GM18870 (cell line): ENCODE measurements at regions not wholly inside any gene's neighbourhood (a gene's known extent, or its start where the extent isn't known, plus 50 kb on each side); places are given as distances from the start of the nearest gene placed in this dataset.

ENCODE experiments used
- ATAC-seq: cut with Tn5 transposase; IDR thresholded peaks from one replicate; pipeline ENCODE4 v1.9.1; 2021; ENCODE audit warnings: moderate library complexity; ENCODE audit not compliant: unreplicated experiment

DNA sequence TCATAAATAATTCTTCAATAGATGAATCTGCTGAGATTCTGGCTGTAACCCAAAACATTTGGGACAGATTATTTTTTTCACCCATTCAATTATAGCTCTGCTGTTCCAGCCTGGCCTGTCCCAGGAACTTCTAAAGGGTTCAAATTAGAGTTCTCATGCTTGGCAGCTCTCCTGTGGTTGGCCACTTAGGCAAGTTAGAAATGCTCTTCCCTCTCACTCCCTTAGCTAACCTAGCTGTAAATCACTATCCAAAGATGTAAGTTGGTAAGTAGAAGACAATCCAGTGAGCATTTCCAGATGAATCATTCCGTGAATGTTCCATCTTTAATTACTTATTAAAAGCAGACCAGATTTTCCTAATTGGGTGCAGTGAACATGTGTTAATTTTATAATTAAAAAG is 760.4 kb upstream of the TBX3 start:
- no peak for ATAC-seq

DNA sequence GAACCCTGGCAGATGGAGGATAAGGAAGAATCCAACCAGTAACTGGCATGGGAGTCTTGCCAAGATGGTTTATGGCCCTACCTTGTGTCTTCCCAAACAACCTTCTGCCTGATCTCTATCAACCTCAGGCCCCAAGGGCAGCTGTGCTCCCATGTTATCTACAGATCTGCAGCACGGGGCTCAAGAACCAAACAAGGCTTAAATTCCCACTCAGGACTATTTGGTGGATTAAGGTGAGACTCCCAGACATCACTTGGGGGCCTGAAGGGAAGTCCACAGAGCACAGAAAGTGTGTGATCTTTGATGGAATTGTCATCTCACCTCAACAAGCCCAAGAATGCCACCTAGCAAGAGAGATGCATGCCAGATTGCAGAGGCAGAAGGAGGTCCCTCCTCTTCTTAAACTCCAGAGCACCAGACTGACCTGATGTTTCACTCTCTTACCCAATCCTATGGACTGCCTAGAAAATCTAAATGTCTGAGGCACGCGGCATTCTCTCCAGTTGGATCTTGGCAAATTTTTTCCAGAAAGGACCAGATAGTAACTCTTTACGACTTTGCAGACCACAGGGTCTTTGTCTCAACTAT is 759.5 kb upstream of the TBX3 start:
- no peak for ATAC-seq

- no peak for ATAC-seq
These were observed 756.5 kb upstream of the TBX3 start for GRCh38 chr12:115440438-115440837.

- ATAC-seq = no peak
These were observed 755.1 kb upstream of the TBX3 start for GRCh38 chr12:115439008-115439601.

- no peak for ATAC-seq
These were observed 754.3 kb upstream of the TBX3 start for GRCh38 chr12:115438314-115438713.

DNA sequence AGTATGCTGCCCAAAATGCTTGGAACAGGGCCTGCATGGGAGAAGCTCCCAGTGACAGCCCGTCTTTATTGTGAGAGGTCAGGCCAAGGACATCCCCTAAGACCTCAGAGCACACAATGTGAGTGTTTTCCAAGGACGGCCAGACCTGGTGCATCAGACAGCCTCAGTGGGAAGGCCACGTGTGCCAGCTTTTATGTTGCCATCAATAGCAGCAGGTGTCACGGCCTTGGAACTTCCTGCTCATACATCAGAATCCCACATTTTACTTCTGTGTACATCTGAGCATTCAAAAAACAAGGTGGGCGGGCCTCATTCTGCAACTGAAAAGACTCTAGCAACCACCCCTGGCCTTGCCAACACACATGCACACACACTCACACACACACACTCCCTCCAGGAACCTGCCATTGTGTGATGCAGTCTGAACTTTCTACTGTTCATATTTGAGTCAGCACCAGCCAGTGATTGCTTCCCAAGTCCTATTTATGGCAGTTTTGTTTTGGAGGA is 753.1 kb upstream of the TBX3 start:
- ATAC-seq = no peak

GRCh38 chr12:115433014-115433634 is 749.1 kb upstream of the TBX3 start:
- ATAC-seq = no peak

DNA sequence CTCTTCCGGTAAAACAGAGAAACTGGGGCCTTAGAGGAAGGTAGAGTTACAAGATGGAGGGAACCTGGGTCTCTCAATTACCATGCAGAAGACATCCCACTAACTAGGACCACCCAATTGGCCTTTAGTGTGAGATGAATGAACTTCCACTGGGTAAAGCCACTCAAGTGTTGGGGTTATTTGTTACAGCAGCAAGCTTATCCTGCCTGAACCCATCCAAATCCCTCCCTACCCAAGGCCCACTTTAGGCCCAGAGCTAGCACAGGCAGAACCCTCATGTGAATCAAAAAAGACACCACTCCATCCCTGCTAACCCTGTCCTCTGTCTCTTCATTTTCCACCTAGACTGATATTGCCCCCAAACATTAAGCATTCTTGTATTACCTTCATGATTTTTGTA is 746.7 kb upstream of the TBX3 start:
- ATAC-seq = no peak

GRCh38 chr12:115426732-115427131 is 742.8 kb upstream of the TBX3 start:
- ATAC-seq = no peak

GRCh38 chr12:115424003-115424402 is 740.0 kb upstream of the TBX3 start:
- ATAC-seq = no peak

DNA sequence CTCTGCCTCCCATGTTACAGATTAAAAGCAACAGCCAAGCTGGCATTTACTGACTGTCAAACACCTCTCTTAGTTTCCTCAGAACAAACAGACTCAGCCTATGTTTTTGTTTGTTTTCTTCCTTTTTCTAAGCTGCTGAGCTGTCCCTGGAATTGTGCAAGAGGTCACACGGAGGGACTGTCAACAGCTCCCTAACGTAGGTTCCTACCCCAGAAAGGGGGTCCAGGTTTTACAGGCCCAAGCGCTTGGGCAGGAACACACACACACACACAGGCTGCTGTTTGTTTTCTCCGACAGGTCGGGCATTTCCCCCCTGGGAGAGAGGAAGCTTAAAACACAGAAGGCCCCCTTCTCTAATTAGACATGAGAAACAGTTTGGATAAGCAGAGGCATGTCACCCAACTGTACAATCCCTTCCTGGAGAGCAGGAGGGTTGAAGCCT is 739.6 kb upstream of the TBX3 start:
- no peak for ATAC-seq

- ATAC-seq = no peak
These were observed 739.0 kb upstream of the TBX3 start for GRCh38 chr12:115422845-115423545.

GRCh38 chr12:115421796-115422709 is 738.1 kb upstream of the TBX3 start:
- no peak for ATAC-seq

DNA sequence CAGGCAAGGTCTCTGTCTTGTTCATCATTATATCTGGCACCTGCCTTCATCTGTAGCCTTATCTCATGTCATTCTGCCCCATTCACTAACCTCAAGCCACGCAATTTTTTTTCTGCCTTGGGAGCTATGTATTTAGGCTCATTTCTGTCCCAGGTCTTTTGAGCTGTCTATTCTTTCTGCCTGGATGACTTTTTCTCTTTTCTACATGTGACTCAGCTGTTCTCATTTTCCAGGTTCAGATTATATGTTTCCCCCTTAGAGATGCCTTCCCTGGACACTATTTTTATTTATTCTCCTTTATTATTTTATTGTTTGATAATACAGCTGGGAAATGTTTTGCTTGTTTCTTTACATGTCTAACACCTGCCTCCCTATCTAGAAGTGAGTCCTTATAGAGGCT is 737.4 kb upstream of the TBX3 start:
- ATAC-seq = no peak

- ATAC-seq = no peak
These were observed 735.2 kb upstream of the TBX3 start for GRCh38 chr12:115419145-115419646.

DNA sequence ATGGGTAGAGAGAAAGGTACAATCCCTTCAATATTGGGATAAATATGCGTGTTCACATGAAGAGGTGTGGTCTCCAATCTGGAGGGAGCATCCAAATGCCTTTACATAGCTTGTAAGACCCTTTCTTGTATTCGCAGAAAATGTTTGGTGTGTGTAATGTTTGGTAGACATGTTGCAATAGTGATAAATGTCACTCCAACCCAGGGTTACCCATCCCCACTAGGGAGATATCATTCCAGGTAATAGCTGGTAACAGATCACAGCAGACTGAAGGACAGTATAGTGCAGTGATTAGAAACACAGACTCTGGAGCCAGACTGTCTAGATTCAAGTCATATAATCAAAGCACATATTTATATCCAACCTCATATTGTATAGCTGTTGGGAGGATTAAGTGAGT is 733.6 kb upstream of the TBX3 start:
- ATAC-seq = no peak

DNA sequence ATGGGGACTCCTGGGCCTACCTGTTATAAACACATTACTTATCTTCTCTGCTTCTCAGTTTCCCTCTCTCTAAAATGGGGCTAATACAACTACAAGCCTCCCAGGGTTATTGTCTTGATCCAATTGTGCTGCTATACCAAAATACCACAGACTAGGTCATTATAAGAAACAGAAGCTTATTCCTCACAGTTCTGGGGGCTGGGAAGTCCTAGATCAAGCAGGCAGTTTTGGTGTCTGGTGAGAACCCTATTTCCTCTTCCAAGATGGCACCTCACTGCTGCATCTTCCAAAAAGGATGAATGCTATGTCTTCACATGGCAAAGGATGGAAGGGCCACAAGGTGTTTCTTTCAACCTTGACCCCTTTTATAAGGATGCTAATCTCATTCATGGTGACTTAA is 732.9 kb upstream of the TBX3 start:
- ATAC-seq = no peak

DNA sequence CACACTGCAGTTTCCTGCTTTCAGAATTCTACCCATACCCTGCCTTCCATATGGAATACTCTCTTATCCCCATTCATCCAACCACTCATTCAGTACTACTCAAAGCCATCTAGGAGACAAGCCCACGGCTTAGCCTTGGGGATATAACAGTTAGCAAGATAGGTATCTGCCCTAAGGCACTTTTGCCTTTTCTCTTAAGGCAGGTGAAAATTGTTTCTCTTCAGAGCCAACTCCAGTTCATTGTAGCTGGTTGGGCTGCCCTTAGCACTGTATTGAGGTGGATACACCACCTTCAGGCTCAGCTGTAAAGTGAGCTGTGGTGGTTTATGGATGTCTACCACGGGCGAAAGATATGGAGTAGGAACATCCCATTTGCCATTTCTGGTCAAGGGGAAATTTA is 729.7 kb upstream of the TBX3 start:
- ATAC-seq = no peak

DNA sequence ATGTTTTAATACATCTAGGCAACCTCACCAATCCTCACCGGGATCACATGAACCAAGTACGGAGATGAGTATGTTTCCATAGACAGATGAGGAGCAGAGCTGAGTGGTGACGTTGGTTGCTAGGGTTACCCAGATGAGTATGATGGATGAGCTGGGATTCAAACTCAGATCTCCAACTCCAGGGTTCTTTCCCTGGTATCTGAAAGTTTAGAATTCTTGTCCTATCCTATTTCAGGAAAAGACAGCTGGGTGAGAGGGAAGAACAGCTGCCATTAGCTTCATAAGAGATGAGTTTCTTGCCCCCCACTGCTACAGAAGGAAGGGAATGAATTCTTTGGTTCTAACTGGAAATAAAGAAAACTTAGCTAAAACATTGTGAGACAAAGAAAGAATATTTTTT is 728.9 kb upstream of the TBX3 start:
- ATAC-seq = no peak

DNA sequence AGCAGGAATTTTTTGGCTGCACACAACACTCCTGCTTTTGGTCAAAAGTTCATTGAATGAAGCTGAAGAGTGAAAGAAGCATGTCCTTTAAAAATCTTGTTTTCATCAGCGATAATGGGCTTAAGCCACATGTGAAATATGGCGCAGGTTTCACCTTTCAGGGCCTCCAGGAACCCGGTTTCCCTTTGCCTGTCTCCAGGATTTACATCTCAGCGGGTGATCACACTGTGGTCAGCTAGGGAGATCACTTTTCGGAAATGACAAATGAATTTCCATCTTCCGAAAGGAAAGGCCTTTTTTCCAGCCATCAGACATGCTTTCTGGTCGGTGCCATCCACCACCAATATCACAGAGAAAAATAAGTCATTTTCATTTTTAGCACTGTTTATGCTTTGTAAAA is 727.1 kb upstream of the TBX3 start:
- no peak for ATAC-seq

- ATAC-seq = no peak
These were observed 724.7 kb upstream of the TBX3 start for GRCh38 chr12:115408642-115409041.
